WTC11 (cell line): ENCODE measurements at regions not wholly inside any gene's neighbourhood (a gene's known extent, or its start where the extent isn't known, plus 50 kb on each side); places are given as distances from the start of the nearest gene placed in this dataset.

Experiments used
- ATAC-seq: fragments of 200-7000 bp; cut with Tn5 transposase; 2 replicates; pipeline ENCODE4 v1.10.0; 2021; ENCODE audit warnings: mild to moderate bottlenecking, moderate library complexity
- CTCF ChIA-PET: fragments of 300-600 bp; sonication (Branson Sonifier 250); formaldehyde crosslinking; loops from one replicate; lab custom pipeline; 2021; ENCODE audit warnings: antibody characterized with exemption; lab: Charles Lee
- POLR2A ChIA-PET: fragments of 350-600 bp; sonication (Branson Sonifier 250); formaldehyde crosslinking; loops from one replicate; lab custom pipeline; 2021; ENCODE audit warnings: antibody characterized with exemption; lab: Charles Lee
- DNase-seq: peaks from one replicate; pipeline ENCODE4 v3.0.0; 2021; ENCODE audit warnings: low spot score
- H3K27ac Mint-ChIP-seq: 2 replicates; pipeline ENCODE4 v1.8.0; 2021; ENCODE audit warnings: mixed read lengths
- H3K27me3 Mint-ChIP-seq: 2 replicates; pipeline ENCODE4 v1.8.0; 2021; ENCODE audit warnings: low read depth, mild to moderate bottlenecking, moderate library complexity, mixed read lengths
- H3K36me3 Mint-ChIP-seq: 2 replicates; pipeline ENCODE4 v1.8.0; 2021; ENCODE audit warnings: mixed read lengths
- H3K4me1 Mint-ChIP-seq: 2 replicates; pipeline ENCODE4 v1.8.0; 2022; ENCODE audit warnings: mixed read lengths
- H3K4me3 Mint-ChIP-seq: 2 replicates; pipeline ENCODE4 v1.8.0; 2021; ENCODE audit warnings: mild to moderate bottlenecking, moderate library complexity, mixed read lengths
- H3K9me3 Mint-ChIP-seq: 2 replicates; pipeline ENCODE4 v1.8.0; 2021; ENCODE audit warnings: mixed read lengths
- AR ChIP-seq: fragments of 250-450 bp; sonication (Bioruptor Pico); IDR thresholded peaks from 2 replicates; pipeline ENCODE4 v1.9.0; 2021; ENCODE audit warnings: mild to moderate bottlenecking
- ARID4B ChIP-seq: sonication (generic); formaldehyde crosslinking; IDR thresholded peaks from 2 replicates; pipeline ENCODE4 v1.8.0; 2023; ENCODE audit warnings: missing genetic modification reagents, mild to moderate bottlenecking, borderline replicate concordance
- ATF3 ChIP-seq: sonication (generic); formaldehyde crosslinking; conservative IDR thresholded peaks from 2 replicates; pipeline ENCODE4 v1.8.1; 2022; ENCODE audit warnings: mild to moderate bottlenecking, missing genetic modification reagents
- CREB1 ChIP-seq: sonication (generic); formaldehyde crosslinking; IDR thresholded peaks from 2 replicates; pipeline ENCODE4 v1.8.0; 2023; ENCODE audit warnings: mild to moderate bottlenecking, missing genetic modification reagents
- FOXJ3 ChIP-seq: sonication (generic); formaldehyde crosslinking; IDR thresholded peaks from 2 replicates; pipeline ENCODE4 v1.9.0; 2021; ENCODE audit warnings: missing genetic modification reagents, mild to moderate bottlenecking, borderline replicate concordance
- FOXP4 ChIP-seq: sonication (generic); formaldehyde crosslinking; IDR thresholded peaks from 2 replicates; pipeline ENCODE4 v1.8.0; 2022; ENCODE audit warnings: mild to moderate bottlenecking, missing genetic modification reagents
- IRF1 ChIP-seq: sonication (generic); formaldehyde crosslinking; IDR thresholded peaks from 2 replicates; pipeline ENCODE4 v1.8.0; 2023; ENCODE audit warnings: missing genetic modification reagents
- KAT7 ChIP-seq: sonication (generic); formaldehyde crosslinking; IDR thresholded peaks from 2 replicates; pipeline ENCODE4 v1.8.1; 2023; ENCODE audit warnings: missing genetic modification reagents, mild to moderate bottlenecking, borderline replicate concordance
- MAX ChIP-seq: sonication (generic); formaldehyde crosslinking; IDR thresholded peaks from 2 replicates; pipeline ENCODE4 v1.8.0; 2022; ENCODE audit warnings: mild to moderate bottlenecking, missing genetic modification reagents
- TEAD1 ChIP-seq: sonication (generic); formaldehyde crosslinking; IDR thresholded peaks from 2 replicates; pipeline ENCODE4 v1.8.0; 2022; ENCODE audit warnings: mild to moderate bottlenecking, missing genetic modification reagents
- USF1 ChIP-seq: sonication (generic); formaldehyde crosslinking; IDR thresholded peaks from 2 replicates; pipeline ENCODE4 v1.8.0; 2022; ENCODE audit warnings: mild to moderate bottlenecking, missing genetic modification reagents
- ZNF281 ChIP-seq: sonication (generic); formaldehyde crosslinking; IDR thresholded peaks from 2 replicates; pipeline ENCODE4 v1.8.0; 2023; ENCODE audit warnings: mild to moderate bottlenecking, missing genetic modification reagents
- ZNF423 ChIP-seq: fragments of 250-450 bp; sonication (Bioruptor Pico); IDR thresholded peaks from 2 replicates; pipeline ENCODE4 v2.1.2; 2022; ENCODE audit warnings: mild to moderate bottlenecking, moderate library complexity
- ZNF425 ChIP-seq: fragments of 250-450 bp; sonication (Bioruptor Pico); conservative IDR thresholded peaks from 2 replicates; pipeline ENCODE4 v1.9.0; 2021; ENCODE audit warnings: mild to moderate bottlenecking

- no peak for TF ChIP-seq ATF3
- no peak for TF ChIP-seq FOXJ3 (CRISPR knock-in tag)
- no peak for TF ChIP-seq MAX (CRISPR knock-in tag)
- no peak for TF ChIP-seq TEAD1 (CRISPR knock-in tag)
- no peak for TF ChIP-seq ZNF281 (CRISPR knock-in tag)
- TF ChIP-seq, all 79 proteins: peak for 0
These were observed 78.8 kb upstream of the RCN1 start (continued) for GRCh38 chr11:32012049-32012448.

GRCh38 chr11:32008880-32009551, 81.9 kb upstream of the RCN1 start:
- no peak for DNase-seq
- CTCF ChIA-PET, result interaction anchor here (0.6 to 1.1 kb wide), 2 partner anchors 25 to 50 kb away, joined by 4 to 5 read pairs; no protein-coding TSS in a partner anchor
- H3K27me3 Mint-ChIP-seq, result no peaks in the 10 kb centered on the region; the same call in 1 of the 2 replicates
- peak; percentile 70 for ATAC-seq
- peaks cover 3% of the 10 kb centered on the region for H3K9me3 Mint-ChIP-seq
- peaks cover 16% of the 10 kb centered on the region for H3K4me1 Mint-ChIP-seq
- TF ChIP-seq AR (CRISPR knock-in tag) (no peak), ZNF425 (CRISPR knock-in tag) (no peak), ZNF423 (CRISPR knock-in tag) (no peak), USF1 (no peak), KAT7 (CRISPR knock-in tag) (no peak), ARID4B (CRISPR knock-in tag) (no peak), CREB1 (CRISPR knock-in tag) (no peak), TEAD1 (CRISPR knock-in tag) (no peak), IRF1 (CRISPR knock-in tag) (no peak), FOXP4 (no peak)
- no peaks in the 10 kb centered on the region for H3K36me3 Mint-ChIP-seq
- no peak overlapping the region for H3K4me3 Mint-ChIP-seq
- POLR2A ChIA-PET, result no interaction called here
- H3K27ac Mint-ChIP-seq, result no peak overlapping the region
